Smooth muscle cell (in vitro differentiated cells): ENCODE measurements at regions not wholly inside any gene's neighbourhood (a gene's known extent, or its start where the extent isn't known, plus 50 kb on each side); places are given as distances from the start of the nearest gene placed in this dataset.

Source experiments
- DNase-seq: peaks from one replicate; lab custom pipeline; 2025; ENCODE audit not compliant: unreplicated experiment; lab: John Stamatoyannopoulos, UW
- H2AFZ ChIP-seq: fragments of 200-600 bp; sonication (generic); 2 replicates; pipeline ENCODE4 v1.6.0; 2016; ENCODE audit warnings: antibody characterized with exemption, low read depth, mild to moderate bottlenecking
- H3F3A ChIP-seq: fragments of 200-600 bp; sonication (generic); 2 replicates; pipeline ENCODE4 v1.6.0; 2017; ENCODE audit warnings: antibody characterized with exemption, low read depth
- H3K27ac ChIP-seq: fragments of 200-600 bp; sonication (generic); 2 replicates; pipeline ENCODE4 v1.5.1; 2016; ENCODE audit warnings: low read depth, mild to moderate bottlenecking
- H3K27me3 ChIP-seq: fragments of 200-600 bp; sonication (generic); 2 replicates; pipeline ENCODE4 v1.6.1; 2016; ENCODE audit warnings: low read depth, mild to moderate bottlenecking
- H3K36me3 ChIP-seq: fragments of 200-600 bp; sonication (generic); 2 replicates; pipeline ENCODE4 v1.5.1; 2016; ENCODE audit warnings: low read depth
- H3K4me1 ChIP-seq: fragments of 200-600 bp; sonication (generic); 2 replicates; pipeline ENCODE4 v1.5.1; 2016; ENCODE audit warnings: low read depth
- H3K4me2 ChIP-seq: fragments of 200-600 bp; sonication (generic); 2 replicates; pipeline ENCODE4 v1.6.0; 2016; ENCODE audit warnings: mild to moderate bottlenecking
- H3K4me3 ChIP-seq: fragments of 200-600 bp; sonication (generic); 2 replicates; pipeline ENCODE4 v1.5.1; 2016; ENCODE audit warnings: mild to moderate bottlenecking
- H3K79me2 ChIP-seq: fragments of 200-600 bp; sonication (generic); 2 replicates; pipeline ENCODE4 v1.6.0; 2016; ENCODE audit warnings: low read depth, mild to moderate bottlenecking
- H3K9ac ChIP-seq: fragments of 200-600 bp; sonication (generic); 2 replicates; pipeline ENCODE4 v1.6.0; 2016; ENCODE audit warnings: low read depth
- H3K9me3 ChIP-seq: fragments of 200-600 bp; sonication (generic); replicated peaks from 2 replicates; pipeline ENCODE4 v1.5.1; 2016; ENCODE audit warnings: low read depth
- H4K20me1 ChIP-seq: fragments of 200-600 bp; sonication (generic); 2 replicates; pipeline ENCODE4 v1.6.0; 2016; ENCODE audit warnings: low read depth
- WGBS: methylation state at CpG from one replicate; pipeline ENCODE4 v1.1.7; 2016; ENCODE audit warnings: low lambda C conversion rate; 5-methylcytosine and 5-hydroxymethylcytosine counted together
- TF ChIP-seq, protein P1 (sequence below): fragments of 200-600 bp; sonication (generic); IDR thresholded peaks from 2 replicates; pipeline ENCODE4 v1.5.1; 2017; ENCODE audit warnings: borderline replicate concordance, mild to moderate bottlenecking, antibody characterized with exemption; ENCODE audit not compliant: insufficient read depth, poor library complexity, severe bottlenecking

DNA sequence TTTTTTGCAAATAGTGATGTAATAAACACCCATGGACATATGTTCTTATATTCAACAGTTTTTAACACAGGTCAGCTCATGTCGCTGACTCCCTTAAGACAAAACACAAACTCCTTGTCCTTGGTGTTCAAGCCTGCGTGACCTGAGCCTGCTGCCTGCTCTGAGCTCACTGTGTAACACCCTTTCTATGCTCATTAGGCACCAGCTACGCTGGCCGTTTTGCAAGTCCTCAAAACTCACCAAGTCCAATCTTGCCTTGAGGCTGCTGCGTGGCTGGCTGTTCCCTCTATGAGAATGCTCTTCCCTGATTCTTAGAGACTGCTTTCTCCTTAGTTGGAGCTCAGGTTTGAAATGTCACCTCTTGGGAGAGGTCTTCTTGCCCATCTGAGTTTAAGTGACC is 100.5 kb upstream of the GLI2 start:
- H3K4me3 ChIP-seq = no peak overlapping the region
- H3K27ac ChIP-seq = no peak overlapping the region
- no peaks in the 10 kb centered on the region for H3K36me3 ChIP-seq
- H3K9ac ChIP-seq = no peak overlapping the region
- H4K20me1 ChIP-seq = no peaks in the 10 kb centered on the region
- WGBS = 97% methylated on average over 5 of the region's 5 CpGs
- H3K4me2 ChIP-seq = no peak overlapping the region
- TF ChIP-seq, protein P1, sequence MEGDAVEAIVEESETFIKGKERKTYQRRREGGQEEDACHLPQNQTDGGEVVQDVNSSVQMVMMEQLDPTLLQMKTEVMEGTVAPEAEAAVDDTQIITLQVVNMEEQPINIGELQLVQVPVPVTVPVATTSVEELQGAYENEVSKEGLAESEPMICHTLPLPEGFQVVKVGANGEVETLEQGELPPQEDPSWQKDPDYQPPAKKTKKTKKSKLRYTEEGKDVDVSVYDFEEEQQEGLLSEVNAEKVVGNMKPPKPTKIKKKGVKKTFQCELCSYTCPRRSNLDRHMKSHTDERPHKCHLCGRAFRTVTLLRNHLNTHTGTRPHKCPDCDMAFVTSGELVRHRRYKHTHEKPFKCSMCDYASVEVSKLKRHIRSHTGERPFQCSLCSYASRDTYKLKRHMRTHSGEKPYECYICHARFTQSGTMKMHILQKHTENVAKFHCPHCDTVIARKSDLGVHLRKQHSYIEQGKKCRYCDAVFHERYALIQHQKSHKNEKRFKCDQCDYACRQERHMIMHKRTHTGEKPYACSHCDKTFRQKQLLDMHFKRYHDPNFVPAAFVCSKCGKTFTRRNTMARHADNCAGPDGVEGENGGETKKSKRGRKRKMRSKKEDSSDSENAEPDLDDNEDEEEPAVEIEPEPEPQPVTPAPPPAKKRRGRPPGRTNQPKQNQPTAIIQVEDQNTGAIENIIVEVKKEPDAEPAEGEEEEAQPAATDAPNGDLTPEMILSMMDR = no peak
- no peak overlapping the region for H2AFZ ChIP-seq
- no peaks in the 10 kb centered on the region for H3K27me3 ChIP-seq
- no peaks in the 10 kb centered on the region for H3K79me2 ChIP-seq
- H3K4me1 ChIP-seq = peaks cover 4% of the 10 kb centered on the region
- no peaks in the 10 kb centered on the region for H3K9me3 ChIP-seq
- no peak for DNase-seq
- H3F3A ChIP-seq = no peaks in the 10 kb centered on the region

- TF ChIP-seq, protein P1 = no peak
- 85% methylated on average over 5 of the region's 5 CpGs for WGBS
- no peaks in the 10 kb centered on the region for H3F3A ChIP-seq
These were observed 97.8 kb upstream of the GLI2 start for GRCh38 chr2:120637847-120638246.

DNA sequence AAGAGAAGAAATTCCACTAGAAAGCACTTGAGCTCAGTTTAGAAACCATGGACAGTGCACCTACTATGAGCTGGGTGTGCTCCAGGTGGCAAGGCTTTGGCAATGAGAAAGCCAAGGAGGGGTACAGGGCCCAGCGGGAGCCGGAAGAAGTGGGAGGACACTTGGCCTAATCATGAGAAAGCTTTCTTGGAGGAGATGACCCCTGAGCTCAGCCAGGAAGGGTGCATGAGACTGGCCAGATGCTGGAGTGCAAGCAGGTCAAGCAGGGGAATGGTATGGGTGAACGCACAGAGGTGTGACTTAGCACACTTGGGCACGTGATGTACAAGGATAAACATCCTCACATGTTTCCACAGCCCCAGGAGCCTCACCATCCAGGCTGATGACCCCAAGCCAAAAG is 97.2 kb upstream of the GLI2 start:
- DNase-seq = no peak
- H3K79me2 ChIP-seq = no peaks in the 10 kb centered on the region
- H3K9me3 ChIP-seq = no peaks in the 10 kb centered on the region
- no peaks in the 10 kb centered on the region for H3K4me1 ChIP-seq
- H3K4me3 ChIP-seq = no peak overlapping the region
- TF ChIP-seq, protein P1 = no peak
- no peak overlapping the region for H2AFZ ChIP-seq
- H4K20me1 ChIP-seq = no peaks in the 10 kb centered on the region
- H3F3A ChIP-seq = no peaks in the 10 kb centered on the region
- no peak overlapping the region for H3K4me2 ChIP-seq
- no peak overlapping the region for H3K9ac ChIP-seq
- 97% methylated on average over 4 of the region's 4 CpGs for WGBS
- H3K27ac ChIP-seq = no peak overlapping the region
- no peaks in the 10 kb centered on the region for H3K36me3 ChIP-seq
- no peaks in the 10 kb centered on the region for H3K27me3 ChIP-seq

More at GRCh38 chr2:120637847-120638246, 97.8 kb upstream of the GLI2 start:
- Histone ChIP-seq H3K4me3 (no peak overlapping the region), H3K36me3 (no peaks in the 10 kb centered on the region), H2AFZ (no peak overlapping the region), H3K27me3 (no peaks in the 10 kb centered on the region), H4K20me1 (no peaks in the 10 kb centered on the region), H3K9ac (no peak overlapping the region), H3K4me1 (no peaks in the 10 kb centered on the region), H3K27ac (no peak overlapping the region), H3K9me3 (no peaks in the 10 kb centered on the region), H3K4me2 (no peak overlapping the region), H3K79me2 (no peaks in the 10 kb centered on the region)
- DNase-seq = no peak

- H3K79me2 ChIP-seq = no peaks in the 10 kb centered on the region
- H3K27me3 ChIP-seq = no peaks in the 10 kb centered on the region
- no peaks in the 10 kb centered on the region for H3F3A ChIP-seq
- no peak overlapping the region for H2AFZ ChIP-seq
- 55% methylated on average over 5 of the region's 5 CpGs for WGBS
- TF ChIP-seq, protein P1 = no peak
- H3K9me3 ChIP-seq = no peaks in the 10 kb centered on the region
- no peak for DNase-seq
- no peaks in the 10 kb centered on the region for H3K4me1 ChIP-seq
- H3K27ac ChIP-seq = no peak overlapping the region
- no peak overlapping the region for H3K4me3 ChIP-seq
- no peak overlapping the region for H3K9ac ChIP-seq
- no peaks in the 10 kb centered on the region for H3K36me3 ChIP-seq
- no peaks in the 10 kb centered on the region for H4K20me1 ChIP-seq
- no peak overlapping the region for H3K4me2 ChIP-seq
These were observed 94.3 kb upstream of the GLI2 start for GRCh38 chr2:120641366-120641771.
